Hematopoietic multipotent progenitor cell treated with erythropoietin and hydrocortisone succinate and interleukin-3 and kit ligand, for 15 days (in vitro differentiated cells): ENCODE measurements at regions not wholly inside any gene's neighbourhood (a gene's known extent, or its start where the extent isn't known, plus 50 kb on each side); places are given as distances from the start of the nearest gene placed in this dataset.

ENCODE experiments used
- DNase-seq: peaks from one replicate; pipeline ENCODE4 v3.0.0-alpha.2; 2015; ENCODE audit warnings: low spot score

GRCh38 chr2:173648816-173649215 is 294.1 kb downstream of the CDCA7 start:
- no peak for DNase-seq

GRCh38 chr2:173649527-173650219 is 295.0 kb downstream of the CDCA7 start:
- no peak for DNase-seq

- no peak for DNase-seq
Observed at GRCh38 chr2:173651891-173652290, 297.2 kb downstream of the CDCA7 start.

- no peak for DNase-seq
Observed at GRCh38 chr2:173652311-173652710, 297.6 kb downstream of the CDCA7 start.

GRCh38 chr2:173652767-173653431 is 298.2 kb downstream of the CDCA7 start:
- DNase-seq: no peak

- DNase-seq: no peak
Observed at GRCh38 chr2:173653432-173653805, 298.7 kb downstream of the CDCA7 start.

- no peak for DNase-seq
Observed at GRCh38 chr2:173654161-173654895, 299.7 kb downstream of the CDCA7 start.

GRCh38 chr2:173654896-173655265 is 300.2 kb downstream of the CDCA7 start:
- DNase-seq: no peak

GRCh38 chr2:173656086-173656485 is 301.4 kb downstream of the CDCA7 start:
- no peak for DNase-seq

GRCh38 chr2:173657996-173658717 is 303.5 kb downstream of the CDCA7 start:
- DNase-seq: no peak

GRCh38 chr2:173658946-173659371 is 304.3 kb downstream of the CDCA7 start:
- DNase-seq: no peak

GRCh38 chr2:173659509-173659908 is 304.8 kb downstream of the CDCA7 start:
- no peak for DNase-seq

- DNase-seq: no peak
Observed at GRCh38 chr2:173661586-173661985, 303.6 kb downstream of the SP3 start.

- no peak for DNase-seq
Observed at GRCh38 chr2:173663353-173663752, 301.8 kb downstream of the SP3 start.

GRCh38 chr2:173663835-173664512 is 301.2 kb downstream of the SP3 start:
- no peak for DNase-seq

- DNase-seq: no peak
Observed at GRCh38 chr2:173664513-173664910, 300.7 kb downstream of the SP3 start.

- DNase-seq: no peak
Observed at GRCh38 chr2:173666171-173666888, 298.8 kb downstream of the SP3 start.

- no peak for DNase-seq
Observed at GRCh38 chr2:173667014-173667413, 298.2 kb downstream of the SP3 start.

GRCh38 chr2:173667415-173667814 is 297.8 kb downstream of the SP3 start:
- no peak for DNase-seq

GRCh38 chr2:173669271-173669853 is 295.8 kb downstream of the SP3 start:
- no peak for DNase-seq

GRCh38 chr2:173669888-173670287 is 295.3 kb downstream of the SP3 start:
- no peak for DNase-seq
